Small intestine (tissue), 7 donors: ENCODE measurements at regions not wholly inside any gene's neighbourhood (a gene's known extent, or its start where the extent isn't known, plus 50 kb on each side); places are given as distances from the start of the nearest gene placed in this dataset.

Experiments
- DNase-seq, 2 donors: peaks; one replicate each; pipeline versions ENCODE4 v3.0.0 to v3.0.0-alpha.2; 2013
- FAIRE-seq: peaks from 2 replicates; lab custom pipeline; 2012; peaks lifted over from hg19 to GRCh38; lab: Jason Lieb, UNC
- H3K27ac ChIP-seq, 3 donors: one replicate each; pipeline ENCODE4 v1.5.1; 2013; ENCODE audit warnings: low read length in 2 of 3, mild to moderate bottlenecking in 2 of 3, control low read depth in 1 of 3, inconsistent platforms in 1 of 3, low read depth in 1 of 3, moderate library complexity in 1 of 3
- H3K27me3 ChIP-seq, 3 donors: one replicate each; pipeline ENCODE4 v1.6.1; 2013; ENCODE audit warnings: low read length in 3 of 3, inconsistent platforms in 1 of 3; ENCODE audit not compliant: control insufficient read depth in 3 of 3, insufficient read depth in 3 of 3
- H3K36me3 ChIP-seq, 3 donors: one replicate each; pipeline ENCODE4 v1.6.1; 2013; ENCODE audit warnings: low read length in 3 of 3, inconsistent platforms in 1 of 3, low read depth in 1 of 3, mild to moderate bottlenecking in 1 of 3, moderate library complexity in 1 of 3; ENCODE audit not compliant: control insufficient read depth in 3 of 3, insufficient read depth in 2 of 3
- H3K4me1 ChIP-seq, 3 donors: one replicate each; pipeline ENCODE4 v1.6.1; 2013; ENCODE audit warnings: low read length in 2 of 3, inconsistent platforms in 1 of 3, low read depth in 1 of 3, mild to moderate bottlenecking in 1 of 3, moderate library complexity in 1 of 3; ENCODE audit not compliant: control insufficient read depth in 3 of 3, insufficient read depth in 2 of 3
- H3K4me3 ChIP-seq, 3 donors: one replicate each; pipeline ENCODE4 v1.5.1; 2013; ENCODE audit warnings: low read length in 3 of 3, control low read depth in 1 of 3, inconsistent platforms in 1 of 3, low read depth in 1 of 3, mild to moderate bottlenecking in 1 of 3, moderate library complexity in 1 of 3
- H3K9me3 ChIP-seq, 2 donors: one replicate each; pipeline ENCODE4 v1.6.1; 2013; ENCODE audit warnings: low read depth in 1 of 2, low read length in 1 of 2; ENCODE audit not compliant: control insufficient read depth in 2 of 2, insufficient read depth in 1 of 2
- WGBS, 3 donors: extraction: QIAGEN DNeasy Blood & Tissue Kit; methylation state at CpG; one replicate each; pipeline ENCODE4 v1.1.7; 2013; 5-methylcytosine and 5-hydroxymethylcytosine counted together
- donor health status: healthy with polysubstance abuse.
- donor health status: control.
- donor health status: control.
- donor health status: Bipolar disorder and iron deficiency.
- donor health status: healthy.

DNA sequence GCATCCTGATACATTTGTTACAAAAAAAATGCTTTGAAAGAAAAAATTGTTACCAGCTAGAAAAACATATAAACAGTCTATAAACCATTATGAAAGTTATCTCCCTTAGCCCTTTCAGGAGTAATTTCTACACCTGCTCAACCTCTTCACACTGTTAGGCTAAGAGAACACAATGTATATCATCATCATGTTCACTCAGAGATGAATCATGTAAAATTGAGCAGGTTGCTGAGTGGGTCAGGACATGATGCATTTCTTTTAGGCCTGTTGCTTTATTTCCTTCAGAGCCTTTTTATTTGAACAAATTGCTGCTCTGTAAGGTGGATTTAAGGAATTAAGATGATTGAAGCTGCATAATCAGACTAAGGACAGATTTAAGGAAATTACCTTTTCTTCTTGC is 531.3 kb upstream of the MAN1A1 start:
- DNase-seq (no peak), FAIRE-seq (no peak)
- no peaks in the 10 kb centered on the region for H3K27me3 ChIP-seq
- H3K27ac ChIP-seq, result no peak overlapping the region
- H3K36me3 ChIP-seq, result no peaks in the 10 kb centered on the region
- no peak overlapping the region for H3K4me3 ChIP-seq
- H3K9me3 ChIP-seq, result no peaks in the 10 kb centered on the region
- no peaks in the 10 kb centered on the region for H3K4me1 ChIP-seq

GRCh38 chr6:119879731-119880130 is 530.2 kb upstream of the MAN1A1 start:
- Histone ChIP-seq H3K4me1 (no peaks in the 10 kb centered on the region), H3K36me3 (no peaks in the 10 kb centered on the region), H3K27me3 (no peaks in the 10 kb centered on the region), H3K9me3 (no peaks in the 10 kb centered on the region), H3K4me3 (no peak overlapping the region), H3K27ac (no peak overlapping the region)
- 3 to 52% (median 6%) methylated on average over 1 of the region's 1 CpG for WGBS, 3 donors
- DNase-seq, result no peak
- no peak for FAIRE-seq

DNA sequence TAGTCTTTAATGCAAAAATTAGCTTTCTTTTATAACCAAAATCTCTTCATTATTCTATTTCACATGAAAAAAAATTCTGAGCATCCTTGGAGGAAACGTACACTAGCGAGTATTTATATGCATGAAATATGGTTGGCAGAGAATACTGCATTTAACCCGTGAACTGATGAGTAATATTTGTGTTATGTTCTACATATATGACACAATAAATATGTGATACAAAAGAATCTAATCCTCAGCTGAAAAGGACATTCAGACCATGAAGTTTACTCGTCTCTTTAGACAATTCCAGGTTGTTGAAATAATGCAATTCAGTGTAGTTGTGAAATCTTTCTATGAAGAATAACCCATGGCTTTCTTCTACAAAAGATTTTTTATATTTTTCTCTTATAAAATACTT is 524.8 kb upstream of the MAN1A1 start:
- no peak for DNase-seq
- FAIRE-seq, result no peak
- no peaks in the 10 kb centered on the region for H3K4me1 ChIP-seq
- no peak overlapping the region for H3K4me3 ChIP-seq
- no peaks in the 10 kb centered on the region for H3K9me3 ChIP-seq
- no peaks in the 10 kb centered on the region for H3K36me3 ChIP-seq
- WGBS, 3 donors, result 71 to 83% (median 74%) methylated on average over 4 of the region's 4 CpGs
- no peak overlapping the region for H3K27ac ChIP-seq
- no peaks in the 10 kb centered on the region for H3K27me3 ChIP-seq

- DNase-seq (no peak), FAIRE-seq (no peak)
- H3K4me3 ChIP-seq, result no peak overlapping the region
- no peak overlapping the region for H3K27ac ChIP-seq
- no peaks in the 10 kb centered on the region for H3K27me3 ChIP-seq
- WGBS, 3 donors, result 95 to 100% (median 97%) methylated on average over 1 of the region's 1 CpG
- H3K36me3 ChIP-seq, result no peaks in the 10 kb centered on the region
- no peaks in the 10 kb centered on the region for H3K4me1 ChIP-seq
- H3K9me3 ChIP-seq, result no peaks in the 10 kb centered on the region
Measured at GRCh38 chr6:119873107-119873506, 523.5 kb upstream of the MAN1A1 start.

DNA sequence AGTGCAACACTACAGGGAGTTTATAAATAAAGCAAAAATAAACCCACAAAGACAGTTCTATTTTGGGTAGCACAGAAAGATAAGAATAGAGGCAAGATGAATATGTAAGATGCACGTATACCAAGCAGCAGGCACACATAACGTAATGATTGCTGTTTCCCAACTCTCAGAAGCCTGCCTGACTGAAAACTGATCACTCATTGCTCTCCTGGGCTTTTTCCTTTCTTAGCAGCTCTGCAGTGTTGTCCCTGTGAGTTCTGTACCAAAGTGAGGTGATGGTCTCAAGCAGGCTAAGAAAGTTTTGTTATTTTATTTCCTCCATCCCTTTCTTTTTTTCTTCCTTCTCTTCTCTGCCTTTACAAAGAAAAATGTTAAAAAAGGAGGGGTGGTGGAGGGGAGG is 522.0 kb upstream of the MAN1A1 start:
- Histone ChIP-seq H3K27ac (no peak overlapping the region), H3K36me3 (no peaks in the 10 kb centered on the region), H3K4me3 (no peak overlapping the region), H3K4me1 (no peaks in the 10 kb centered on the region), H3K27me3 (peaks cover 0 to 3% (median 0%) of the 10 kb centered on the region in 3 donors), H3K9me3 (no peaks in the 10 kb centered on the region)
- WGBS, 3 donors, result 56 to 70% (median 67%) methylated on average over 2 of the region's 2 CpGs
- FAIRE-seq, result no peak
- DNase-seq, result no peak

- H3K4me3 ChIP-seq, result no peak overlapping the region
- H3K27ac ChIP-seq, result no peak overlapping the region
- no peak for DNase-seq
- H3K36me3 ChIP-seq, result no peaks in the 10 kb centered on the region
- FAIRE-seq, result no peak
- H3K4me1 ChIP-seq, result no peaks in the 10 kb centered on the region
- peaks cover 0 to 6% of the 10 kb centered on the region in 2 donors for H3K9me3 ChIP-seq
- 92 to 95% (median 93%) methylated on average over 3 of the region's 3 CpGs for WGBS, 3 donors
- peaks cover 0 to 6% (median 0%) of the 10 kb centered on the region in 3 donors for H3K27me3 ChIP-seq
Measured at GRCh38 chr6:119865466-119866350, 516.1 kb upstream of the MAN1A1 start.

- peaks cover 0 to 6% of the 10 kb centered on the region in 2 donors for H3K9me3 ChIP-seq
- no peak overlapping the region for H3K27ac ChIP-seq
- FAIRE-seq, result no peak
- 97 to 100% (median 100%) methylated on average over 1 of the region's 1 CpG for WGBS, 3 donors
- H3K36me3 ChIP-seq, result no peaks in the 10 kb centered on the region
- no peak for DNase-seq
- H3K27me3 ChIP-seq, result peaks cover 0 to 6% (median 0%) of the 10 kb centered on the region in 3 donors
- H3K4me3 ChIP-seq, result no peak overlapping the region
- no peaks in the 10 kb centered on the region for H3K4me1 ChIP-seq
Measured at GRCh38 chr6:119862719-119863118, 513.2 kb upstream of the MAN1A1 start.

DNA sequence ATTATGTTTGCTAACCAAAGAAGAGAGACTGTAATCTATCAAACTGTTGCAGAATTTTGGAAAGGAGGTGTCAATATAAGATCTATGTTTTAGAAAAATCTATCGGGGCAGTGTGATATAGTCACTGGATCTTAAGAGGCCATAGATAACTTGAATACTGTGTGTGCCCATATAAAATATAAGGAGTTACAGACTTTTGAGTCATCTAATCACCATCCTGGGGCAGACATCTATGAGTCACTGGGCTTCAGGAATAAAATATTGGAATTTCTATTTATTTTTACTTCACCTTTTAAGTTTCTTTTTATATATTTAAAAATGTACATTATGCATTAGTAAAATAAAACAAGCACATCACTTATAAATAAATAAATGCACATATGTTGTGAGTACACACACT is 509.3 kb upstream of the MAN1A1 start:
- no peaks in the 10 kb centered on the region for H3K9me3 ChIP-seq
- no peak overlapping the region for H3K4me3 ChIP-seq
- H3K27me3 ChIP-seq, result no peaks in the 10 kb centered on the region
- FAIRE-seq (no peak), DNase-seq (no peak)
- H3K4me1 ChIP-seq, result no peaks in the 10 kb centered on the region
- no peaks in the 10 kb centered on the region for H3K36me3 ChIP-seq
- no peak overlapping the region for H3K27ac ChIP-seq
- 91 to 94% (median 92%) methylated on average over 1 of the region's 1 CpG for WGBS, 3 donors
